Osteocyte (in vitro differentiated cells): ENCODE measurements at regions not wholly inside any gene's neighbourhood (a gene's known extent, or its start where the extent isn't known, plus 50 kb on each side); places are given as distances from the start of the nearest gene placed in this dataset.

ENCODE experiments used
- DNase-seq: peaks from one replicate; pipeline ENCODE4 v3.0.0; 2021; ENCODE audit warnings: mixed read lengths; ENCODE audit not compliant: unreplicated experiment; ENCODE audit errors: extremely low spot score
- H3K27ac Mint-ChIP-seq: one replicate; pipeline ENCODE4 v1.8.0; 2021; ENCODE audit warnings: mild to moderate bottlenecking, mixed read lengths; ENCODE audit not compliant: unreplicated experiment
- H3K27me3 Mint-ChIP-seq: one replicate; pipeline ENCODE4 v1.8.0; 2021; ENCODE audit warnings: mixed read lengths; ENCODE audit not compliant: unreplicated experiment
- H3K36me3 Mint-ChIP-seq: one replicate; pipeline ENCODE4 v1.8.0; 2021; ENCODE audit warnings: mixed read lengths; ENCODE audit not compliant: unreplicated experiment
- H3K4me1 Mint-ChIP-seq: one replicate; pipeline ENCODE4 v1.8.0; 2021; ENCODE audit warnings: mixed read lengths; ENCODE audit not compliant: unreplicated experiment
- H3K4me3 Mint-ChIP-seq: one replicate; pipeline ENCODE4 v1.8.0; 2021; ENCODE audit warnings: mild to moderate bottlenecking, moderate library complexity, mixed read lengths; ENCODE audit not compliant: unreplicated experiment
- H3K9me3 Mint-ChIP-seq: one replicate; pipeline ENCODE4 v1.8.0; 2021; ENCODE audit warnings: mixed read lengths; ENCODE audit not compliant: unreplicated experiment
- TF ChIP-seq, protein P1 (sequence below): fragments of 200-600 bp; sonication (generic); IDR thresholded peaks from 2 replicates; pipeline ENCODE4 v1.5.0; 2021; ENCODE audit warnings: antibody characterized with exemption, mild to moderate bottlenecking, moderate library complexity

DNA sequence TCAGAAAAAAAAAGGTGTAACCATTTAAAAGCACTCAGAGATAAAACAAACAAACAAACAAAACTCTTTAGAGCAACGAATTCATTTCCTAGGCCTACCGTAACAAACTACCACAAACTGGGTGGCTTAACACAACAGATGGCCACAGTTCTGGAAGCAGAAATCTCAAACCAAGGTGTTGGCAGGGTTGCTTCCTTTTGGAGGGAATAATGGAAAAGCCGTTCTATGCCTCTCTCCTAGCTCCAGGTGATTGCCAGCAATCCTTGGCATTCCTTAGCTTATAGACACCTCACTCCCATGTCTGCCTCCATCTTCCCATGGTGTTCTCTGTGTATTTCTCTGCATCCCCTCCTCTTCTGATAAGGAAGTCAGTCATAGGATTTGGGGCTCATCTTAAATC lies 200.4 kb downstream of the RAB38 start:
- Mint-ChIP-seq H3K9me3 (no peaks in the 10 kb centered on the region), H3K27me3 (peaks cover 2% of the 10 kb centered on the region), H3K4me3 (no peak overlapping the region), H3K36me3 (no peaks in the 10 kb centered on the region), H3K4me1 (no peaks in the 10 kb centered on the region), H3K27ac (no peak overlapping the region)
- no peak for DNase-seq
- TF ChIP-seq, protein P1, sequence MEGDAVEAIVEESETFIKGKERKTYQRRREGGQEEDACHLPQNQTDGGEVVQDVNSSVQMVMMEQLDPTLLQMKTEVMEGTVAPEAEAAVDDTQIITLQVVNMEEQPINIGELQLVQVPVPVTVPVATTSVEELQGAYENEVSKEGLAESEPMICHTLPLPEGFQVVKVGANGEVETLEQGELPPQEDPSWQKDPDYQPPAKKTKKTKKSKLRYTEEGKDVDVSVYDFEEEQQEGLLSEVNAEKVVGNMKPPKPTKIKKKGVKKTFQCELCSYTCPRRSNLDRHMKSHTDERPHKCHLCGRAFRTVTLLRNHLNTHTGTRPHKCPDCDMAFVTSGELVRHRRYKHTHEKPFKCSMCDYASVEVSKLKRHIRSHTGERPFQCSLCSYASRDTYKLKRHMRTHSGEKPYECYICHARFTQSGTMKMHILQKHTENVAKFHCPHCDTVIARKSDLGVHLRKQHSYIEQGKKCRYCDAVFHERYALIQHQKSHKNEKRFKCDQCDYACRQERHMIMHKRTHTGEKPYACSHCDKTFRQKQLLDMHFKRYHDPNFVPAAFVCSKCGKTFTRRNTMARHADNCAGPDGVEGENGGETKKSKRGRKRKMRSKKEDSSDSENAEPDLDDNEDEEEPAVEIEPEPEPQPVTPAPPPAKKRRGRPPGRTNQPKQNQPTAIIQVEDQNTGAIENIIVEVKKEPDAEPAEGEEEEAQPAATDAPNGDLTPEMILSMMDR = no peak

DNA sequence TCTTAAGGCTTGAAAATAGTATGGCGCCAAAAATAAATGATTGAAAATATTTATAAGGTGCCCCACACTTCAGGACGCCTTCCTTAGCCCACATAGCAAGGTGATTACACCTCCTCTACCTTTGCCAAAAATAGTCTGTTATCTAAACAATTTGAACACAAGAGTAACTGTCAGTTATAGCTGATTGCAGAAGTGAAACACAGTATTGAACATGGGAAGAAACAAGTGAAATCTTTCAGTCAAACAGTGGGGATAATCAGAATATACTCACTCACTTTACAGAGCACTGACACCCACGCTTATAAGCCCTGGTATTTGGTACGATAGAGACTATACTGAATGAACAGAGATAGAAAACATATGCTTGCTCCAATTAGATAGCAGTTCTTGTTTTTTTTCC lies 203.1 kb downstream of the RAB38 start:
- Mint-ChIP-seq H3K4me3 (no peak overlapping the region), H3K36me3 (no peaks in the 10 kb centered on the region), H3K27me3 (peaks cover 2% of the 10 kb centered on the region), H3K4me1 (no peaks in the 10 kb centered on the region), H3K9me3 (no peaks in the 10 kb centered on the region), H3K27ac (no peak overlapping the region)
- TF ChIP-seq, protein P1 = no peak
- DNase-seq = no peak

DNA sequence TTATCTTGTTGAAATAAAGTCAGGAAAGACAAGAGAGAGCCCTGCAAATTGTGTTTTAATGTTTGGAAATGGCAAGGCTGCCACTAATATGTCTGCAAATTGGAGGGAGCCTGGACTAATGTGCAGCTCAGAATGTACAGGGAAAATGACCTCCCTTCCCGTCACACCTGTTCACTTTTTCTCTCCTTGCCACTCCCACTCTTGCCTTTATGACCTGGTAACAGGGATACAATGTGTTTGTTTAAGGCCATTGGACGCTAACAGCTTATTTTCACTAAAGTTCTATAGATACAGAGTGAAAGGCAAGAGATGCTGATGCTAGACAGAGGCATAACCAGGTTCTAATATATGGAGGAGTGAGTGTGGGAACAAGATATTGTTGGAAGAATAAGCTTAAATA lies 203.9 kb downstream of the RAB38 start:
- no peaks in the 10 kb centered on the region for H3K4me1 Mint-ChIP-seq
- H3K36me3 Mint-ChIP-seq = no peaks in the 10 kb centered on the region
- H3K4me3 Mint-ChIP-seq = no peak overlapping the region
- TF ChIP-seq, protein P1 = no peak
- H3K27me3 Mint-ChIP-seq = peaks cover 2% of the 10 kb centered on the region
- no peaks in the 10 kb centered on the region for H3K9me3 Mint-ChIP-seq
- DNase-seq = no peak
- no peak overlapping the region for H3K27ac Mint-ChIP-seq

DNA sequence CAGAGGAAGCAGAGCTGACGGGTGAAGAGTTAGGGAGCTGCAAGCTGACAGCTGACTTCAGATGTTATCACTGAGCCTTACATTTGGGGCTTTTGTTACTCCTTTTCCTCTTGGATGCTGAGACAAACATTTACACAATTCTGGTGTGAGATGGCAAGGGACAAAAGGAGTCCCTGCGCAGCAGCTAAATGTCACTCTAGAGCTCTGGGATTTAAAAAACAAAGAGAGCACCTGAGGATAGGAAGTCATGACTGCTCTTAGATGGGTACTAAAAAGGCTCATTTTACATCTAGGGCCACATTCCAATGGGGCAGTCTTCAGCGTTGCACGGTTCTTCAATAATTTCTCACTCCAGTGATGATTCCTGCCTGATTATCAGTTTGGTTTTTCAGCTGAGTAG lies 204.5 kb downstream of the RAB38 start:
- no peak overlapping the region for H3K27ac Mint-ChIP-seq
- no peaks in the 10 kb centered on the region for H3K4me1 Mint-ChIP-seq
- H3K36me3 Mint-ChIP-seq = no peaks in the 10 kb centered on the region
- H3K27me3 Mint-ChIP-seq = peaks cover 2% of the 10 kb centered on the region
- no peak for DNase-seq
- no peak overlapping the region for H3K4me3 Mint-ChIP-seq
- TF ChIP-seq, protein P1 = no peak
- no peaks in the 10 kb centered on the region for H3K9me3 Mint-ChIP-seq

DNA sequence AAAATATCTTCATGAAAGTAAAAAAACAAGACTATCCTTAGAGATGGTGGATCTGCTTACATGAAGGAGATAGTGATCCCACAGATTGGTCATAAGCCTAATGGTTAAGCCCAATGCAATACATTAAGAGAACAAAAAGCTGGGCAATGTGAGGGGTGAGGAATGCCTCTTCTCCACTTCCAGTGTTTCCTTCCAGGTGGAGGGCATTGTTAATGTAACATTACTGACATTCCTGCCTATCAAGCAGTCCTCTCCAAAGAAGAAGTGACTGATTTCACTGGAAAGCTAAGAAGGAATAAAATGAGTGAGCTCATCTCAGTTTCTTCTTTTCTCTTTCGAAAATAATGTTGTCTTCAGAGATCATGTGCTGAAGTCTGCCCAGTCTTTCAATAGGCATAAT lies 207.8 kb downstream of the RAB38 start:
- Mint-ChIP-seq H3K36me3 (no peaks in the 10 kb centered on the region), H3K9me3 (no peaks in the 10 kb centered on the region), H3K4me1 (no peaks in the 10 kb centered on the region), H3K27ac (no peak overlapping the region), H3K4me3 (no peak overlapping the region), H3K27me3 (no peaks in the 10 kb centered on the region)
- TF ChIP-seq, protein P1 = no peak
- DNase-seq = no peak
